WERI-Rb-1 (cell line): ENCODE measurements at regions not wholly inside any gene's neighbourhood (a gene's known extent, or its start where the extent isn't known, plus 50 kb on each side); places are given as distances from the start of the nearest gene placed in this dataset.
"Not testable (repeated sequence)": the region's sequence is repeated elsewhere in the genome, so short reads cannot be mapped to it uniquely, and the experiment has no call there.

ENCODE experiments used
- DNase-seq: peaks from one replicate; pipeline ENCODE4 v3.0.0-alpha.2; 2020
- H3K27ac ChIP-seq: fragments of 250-450 bp; sonication (Bioruptor Pico); 2 replicates; pipeline ENCODE4 v1.5.1; 2020; ENCODE audit warnings: mild to moderate bottlenecking, moderate library complexity
- H3K27me3 ChIP-seq: fragments of 250-450 bp; sonication (Bioruptor Pico); 2 replicates; pipeline ENCODE4 v1.5.1; 2021; ENCODE audit warnings: mild to moderate bottlenecking, low read depth, moderate library complexity; ENCODE audit not compliant: insufficient read depth, severe bottlenecking
- H3K36me3 ChIP-seq: fragments of 250-450 bp; sonication (Bioruptor Pico); 2 replicates; pipeline ENCODE4 v1.5.1; 2020; ENCODE audit warnings: mild to moderate bottlenecking, moderate library complexity
- H3K4me3 ChIP-seq: 2 replicates; pipeline ENCODE4 v1.5.1; 2011; ENCODE audit warnings: low read depth, mild to moderate bottlenecking, control low read depth, low read length
- H3K9me3 ChIP-seq: fragments of 250-450 bp; sonication (Bioruptor Pico); 2 replicates; pipeline ENCODE4 v1.5.1; 2021; ENCODE audit warnings: mild to moderate bottlenecking, moderate library complexity; ENCODE audit not compliant: severe bottlenecking
- TF ChIP-seq, protein P1 (sequence below): IDR thresholded peaks from 2 replicates; pipeline ENCODE4 v1.5.1; 2011; ENCODE audit warnings: low read depth, mild to moderate bottlenecking, control low read depth, inconsistent platforms, low read length

GRCh38 chrX:121558886-121559285 is 511.5 kb downstream of the GLUD2 start:
- no peaks in the 10 kb centered on the region for H3K9me3 ChIP-seq
- TF ChIP-seq, protein P1, sequence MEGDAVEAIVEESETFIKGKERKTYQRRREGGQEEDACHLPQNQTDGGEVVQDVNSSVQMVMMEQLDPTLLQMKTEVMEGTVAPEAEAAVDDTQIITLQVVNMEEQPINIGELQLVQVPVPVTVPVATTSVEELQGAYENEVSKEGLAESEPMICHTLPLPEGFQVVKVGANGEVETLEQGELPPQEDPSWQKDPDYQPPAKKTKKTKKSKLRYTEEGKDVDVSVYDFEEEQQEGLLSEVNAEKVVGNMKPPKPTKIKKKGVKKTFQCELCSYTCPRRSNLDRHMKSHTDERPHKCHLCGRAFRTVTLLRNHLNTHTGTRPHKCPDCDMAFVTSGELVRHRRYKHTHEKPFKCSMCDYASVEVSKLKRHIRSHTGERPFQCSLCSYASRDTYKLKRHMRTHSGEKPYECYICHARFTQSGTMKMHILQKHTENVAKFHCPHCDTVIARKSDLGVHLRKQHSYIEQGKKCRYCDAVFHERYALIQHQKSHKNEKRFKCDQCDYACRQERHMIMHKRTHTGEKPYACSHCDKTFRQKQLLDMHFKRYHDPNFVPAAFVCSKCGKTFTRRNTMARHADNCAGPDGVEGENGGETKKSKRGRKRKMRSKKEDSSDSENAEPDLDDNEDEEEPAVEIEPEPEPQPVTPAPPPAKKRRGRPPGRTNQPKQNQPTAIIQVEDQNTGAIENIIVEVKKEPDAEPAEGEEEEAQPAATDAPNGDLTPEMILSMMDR = no peak
- no peak for DNase-seq
- H3K27ac ChIP-seq = no peak overlapping the region
- no peak overlapping the region for H3K4me3 ChIP-seq
- H3K27me3 ChIP-seq = peaks cover 10% of the 10 kb centered on the region
- no peaks in the 10 kb centered on the region for H3K36me3 ChIP-seq

- H3K4me3 ChIP-seq = no peak overlapping the region
- TF ChIP-seq, protein P1 = no peak
Observed at GRCh38 chrX:121562616-121563015, 515.2 kb downstream of the GLUD2 start.

DNA sequence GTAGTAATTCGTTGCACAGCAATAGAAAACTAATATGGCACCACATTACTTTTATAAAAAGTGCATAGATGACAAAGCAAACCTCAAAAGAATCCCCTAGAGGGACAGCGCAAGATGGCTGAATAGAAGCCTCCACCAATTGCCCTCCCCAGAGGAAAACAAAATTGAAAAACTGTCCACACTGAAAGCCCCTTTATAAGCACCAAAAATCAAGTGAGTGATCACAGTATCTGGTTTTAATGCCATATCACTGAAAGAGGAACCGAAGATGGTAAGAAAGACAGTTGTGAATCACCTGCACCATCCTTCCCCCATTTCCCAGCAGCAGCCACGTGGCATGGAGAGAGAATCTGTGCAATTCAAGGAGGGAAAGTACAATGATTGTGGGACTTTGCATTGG is 522.2 kb downstream of the GLUD2 start:
- Histone ChIP-seq H3K27ac (no peak overlapping the region), H3K27me3 (peaks cover 3% of the 10 kb centered on the region), H3K4me3 (no peak overlapping the region), H3K9me3 (peaks cover 2% of the 10 kb centered on the region), H3K36me3 (no peaks in the 10 kb centered on the region)
- no peak for DNase-seq
- TF ChIP-seq, protein P1 = no peak

More at GRCh38 chrX:121562616-121563015, 515.2 kb downstream of the GLUD2 start:
- DNase-seq = no peak
- no peaks in the 10 kb centered on the region for H3K36me3 ChIP-seq
- peaks cover 2% of the 10 kb centered on the region for H3K27me3 ChIP-seq
- no peaks in the 10 kb centered on the region for H3K9me3 ChIP-seq
- no peak overlapping the region for H3K27ac ChIP-seq

DNA sequence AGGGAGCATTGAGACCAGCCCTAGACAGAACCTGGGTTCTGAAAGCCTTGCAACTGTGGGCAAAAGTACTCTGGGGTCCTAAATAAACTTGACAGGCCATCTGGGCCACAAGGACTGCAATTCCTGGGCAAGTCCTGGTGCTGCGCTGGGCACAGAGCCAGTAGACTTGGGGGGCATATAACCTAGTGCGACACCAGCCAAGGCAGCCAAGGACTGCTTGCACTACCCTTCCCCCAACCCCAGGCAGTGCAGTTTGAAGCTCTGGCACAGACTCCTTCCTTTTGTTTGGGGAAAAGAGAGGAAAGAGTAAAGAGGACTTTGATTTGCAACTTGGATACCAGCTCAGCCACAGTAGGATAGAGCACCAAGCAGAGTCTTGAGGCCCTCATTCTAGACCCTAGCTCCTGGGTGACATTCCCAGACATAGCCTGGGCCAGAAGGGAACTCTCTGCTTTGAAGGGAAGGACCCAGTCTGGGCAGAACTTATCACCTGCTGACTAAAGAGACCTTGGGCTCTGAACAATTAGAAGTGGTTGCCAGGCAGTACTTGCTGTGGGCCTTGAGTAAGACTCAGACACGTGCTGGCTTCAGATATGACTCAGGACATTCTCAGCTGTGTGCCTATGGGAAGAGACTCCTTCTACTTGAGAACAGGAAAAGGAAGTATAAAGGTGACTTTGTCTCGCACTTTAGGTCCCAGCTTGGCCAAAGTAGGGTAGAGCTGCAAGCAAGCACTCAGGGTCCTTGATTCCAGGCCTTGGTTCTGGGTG is 522.8 kb downstream of the GLUD2 start:
- TF ChIP-seq, protein P1 = no peak
- no peak overlapping the region for H3K4me3 ChIP-seq
- H3K9me3 ChIP-seq = peaks cover 2% of the 10 kb centered on the region
- no peaks in the 10 kb centered on the region for H3K36me3 ChIP-seq
- no peak for DNase-seq
- peaks cover 3% of the 10 kb centered on the region for H3K27me3 ChIP-seq
- H3K27ac ChIP-seq = no peak overlapping the region

- no peak for DNase-seq
- H3K36me3 ChIP-seq = no peaks in the 10 kb centered on the region
- peaks cover 3% of the 10 kb centered on the region for H3K27me3 ChIP-seq
- no peak overlapping the region for H3K27ac ChIP-seq
- no peak overlapping the region for H3K4me3 ChIP-seq
- TF ChIP-seq, protein P1 = no peak
- H3K9me3 ChIP-seq = peaks cover 2% of the 10 kb centered on the region
Observed at GRCh38 chrX:121571333-121571732, 523.9 kb downstream of the GLUD2 start.

GRCh38 chrX:121574384-121574783 is 527.0 kb downstream of the GLUD2 start:
- not testable (repeated sequence) for H3K27ac ChIP-seq, H3K36me3 ChIP-seq, H3K27me3 ChIP-seq, DNase-seq, H3K9me3 ChIP-seq, H3K4me3 ChIP-seq
